Small intestine (tissue), 7 donors: ENCODE measurements at regions not wholly inside any gene's neighbourhood (a gene's known extent, or its start where the extent isn't known, plus 50 kb on each side); places are given as distances from the start of the nearest gene placed in this dataset.

Experiments
- DNase-seq, 2 donors: peaks; one replicate each; pipeline versions ENCODE4 v3.0.0 to v3.0.0-alpha.2; 2013
- FAIRE-seq: peaks from 2 replicates; lab custom pipeline; 2012; peaks lifted over from hg19 to GRCh38; lab: Jason Lieb, UNC
- H3K27ac ChIP-seq, 3 donors: one replicate each; pipeline ENCODE4 v1.5.1; 2013; ENCODE audit warnings: low read length in 2 of 3, mild to moderate bottlenecking in 2 of 3, control low read depth in 1 of 3, inconsistent platforms in 1 of 3, low read depth in 1 of 3, moderate library complexity in 1 of 3
- H3K27me3 ChIP-seq, 3 donors: one replicate each; pipeline ENCODE4 v1.6.1; 2013; ENCODE audit warnings: low read length in 3 of 3, inconsistent platforms in 1 of 3; ENCODE audit not compliant: control insufficient read depth in 3 of 3, insufficient read depth in 3 of 3
- H3K36me3 ChIP-seq, 3 donors: one replicate each; pipeline ENCODE4 v1.6.1; 2013; ENCODE audit warnings: low read length in 3 of 3, inconsistent platforms in 1 of 3, low read depth in 1 of 3, mild to moderate bottlenecking in 1 of 3, moderate library complexity in 1 of 3; ENCODE audit not compliant: control insufficient read depth in 3 of 3, insufficient read depth in 2 of 3
- H3K4me1 ChIP-seq, 3 donors: one replicate each; pipeline ENCODE4 v1.6.1; 2013; ENCODE audit warnings: low read length in 2 of 3, inconsistent platforms in 1 of 3, low read depth in 1 of 3, mild to moderate bottlenecking in 1 of 3, moderate library complexity in 1 of 3; ENCODE audit not compliant: control insufficient read depth in 3 of 3, insufficient read depth in 2 of 3
- H3K4me3 ChIP-seq, 3 donors: one replicate each; pipeline ENCODE4 v1.5.1; 2013; ENCODE audit warnings: low read length in 3 of 3, control low read depth in 1 of 3, inconsistent platforms in 1 of 3, low read depth in 1 of 3, mild to moderate bottlenecking in 1 of 3, moderate library complexity in 1 of 3
- H3K9me3 ChIP-seq, 2 donors: one replicate each; pipeline ENCODE4 v1.6.1; 2013; ENCODE audit warnings: low read depth in 1 of 2, low read length in 1 of 2; ENCODE audit not compliant: control insufficient read depth in 2 of 2, insufficient read depth in 1 of 2
- WGBS, 3 donors: extraction: QIAGEN DNeasy Blood & Tissue Kit; methylation state at CpG; one replicate each; pipeline ENCODE4 v1.1.7; 2013; 5-methylcytosine and 5-hydroxymethylcytosine counted together
- donor health status: healthy with polysubstance abuse.
- donor health status: control.
- donor health status: control.
- donor health status: Bipolar disorder and iron deficiency.
- donor health status: healthy.

GRCh38 chr3:76199382-76199781 lies 414.0 kb upstream of the ZNF717 start:
- H3K27me3 ChIP-seq: no peaks in the 10 kb centered on the region
- H3K4me1 ChIP-seq: no peaks in the 10 kb centered on the region
- no peaks in the 10 kb centered on the region for H3K36me3 ChIP-seq
- no peak overlapping the region for H3K4me3 ChIP-seq
- DNase-seq (no peak), FAIRE-seq (no peak)
- no peak overlapping the region for H3K27ac ChIP-seq
- H3K9me3 ChIP-seq: no peaks in the 10 kb centered on the region
- 61 to 82% (median 70%) methylated on average over 5 of the region's 5 CpGs for WGBS, 3 donors

GRCh38 chr3:76203578-76203977 lies 418.2 kb upstream of the ZNF717 start:
- H3K27ac ChIP-seq: no peak overlapping the region
- no peak for FAIRE-seq
- no peak overlapping the region for H3K4me3 ChIP-seq
- no peaks in the 10 kb centered on the region for H3K36me3 ChIP-seq
- no peak for DNase-seq
- H3K9me3 ChIP-seq: no peaks in the 10 kb centered on the region
- H3K27me3 ChIP-seq: no peaks in the 10 kb centered on the region
- WGBS, 3 donors: 81 to 85% (median 84%) methylated on average over 12 of the region's 12 CpGs
- peaks cover 0 to 6% (median 0%) of the 10 kb centered on the region in 3 donors for H3K4me1 ChIP-seq

- DNase-seq: peak; percentile 47 to 89
- FAIRE-seq: no peak
- Histone ChIP-seq H3K9me3 (no peaks in the 10 kb centered on the region), H3K27me3 (no peaks in the 10 kb centered on the region), H3K36me3 (no peaks in the 10 kb centered on the region), H3K4me1 (peaks cover 0 to 6% (median 0%) of the 10 kb centered on the region in 3 donors), H3K27ac (peak overlapping the region in 1 of 3 donors; percentile 48), H3K4me3 (no peak overlapping the region)
- 11 to 48% (median 20%) methylated on average over 3 of the region's 3 CpGs for WGBS, 3 donors
These were observed 421.0 kb upstream of the ZNF717 start for GRCh38 chr3:76206346-76206745.

GRCh38 chr3:76212679-76213078 lies 427.3 kb upstream of the ZNF717 start:
- no peak overlapping the region for H3K4me3 ChIP-seq
- no peak for DNase-seq
- no peaks in the 10 kb centered on the region for H3K4me1 ChIP-seq
- FAIRE-seq: no peak
- peaks cover 0 to 7% of the 10 kb centered on the region in 2 donors for H3K9me3 ChIP-seq
- H3K27me3 ChIP-seq: no peaks in the 10 kb centered on the region
- no peaks in the 10 kb centered on the region for H3K36me3 ChIP-seq
- H3K27ac ChIP-seq: no peak overlapping the region
- WGBS, 3 donors: 87 to 96% (median 93%) methylated on average over 2 of the region's 2 CpGs

GRCh38 chr3:76222201-76222600 lies 436.9 kb upstream of the ZNF717 start:
- Histone ChIP-seq H3K4me1 (no peaks in the 10 kb centered on the region), H3K27me3 (no peaks in the 10 kb centered on the region), H3K36me3 (no peaks in the 10 kb centered on the region), H3K9me3 (no peaks in the 10 kb centered on the region), H3K4me3 (no peak overlapping the region), H3K27ac (no peak overlapping the region)
- WGBS, 3 donors: 16 to 43% (median 16%) methylated on average over 2 of the region's 2 CpGs
- peak; percentile 23 to 78 for DNase-seq
- FAIRE-seq: no peak

GRCh38 chr3:76231258-76231657 lies 445.9 kb upstream of the ZNF717 start:
- DNase-seq (no peak), FAIRE-seq (no peak)
- Histone ChIP-seq H3K27ac (no peak overlapping the region), H3K27me3 (no peaks in the 10 kb centered on the region), H3K36me3 (no peaks in the 10 kb centered on the region), H3K4me3 (no peak overlapping the region), H3K4me1 (no peaks in the 10 kb centered on the region), H3K9me3 (no peaks in the 10 kb centered on the region)
- 80 to 87% (median 82%) methylated on average over 4 of the region's 4 CpGs for WGBS, 3 donors

- Histone ChIP-seq H3K4me3 (no peak overlapping the region), H3K27ac (no peak overlapping the region), H3K4me1 (no peaks in the 10 kb centered on the region), H3K36me3 (no peaks in the 10 kb centered on the region), H3K9me3 (peaks cover 0 to 2% of the 10 kb centered on the region in 2 donors), H3K27me3 (no peaks in the 10 kb centered on the region)
- FAIRE-seq (no peak), DNase-seq (no peak)
- 81 to 85% (median 84%) methylated on average over 17 of the region's 17 CpGs for WGBS, 3 donors
These were observed 457.8 kb upstream of the ZNF717 start for GRCh38 chr3:76242886-76243753.

DNA sequence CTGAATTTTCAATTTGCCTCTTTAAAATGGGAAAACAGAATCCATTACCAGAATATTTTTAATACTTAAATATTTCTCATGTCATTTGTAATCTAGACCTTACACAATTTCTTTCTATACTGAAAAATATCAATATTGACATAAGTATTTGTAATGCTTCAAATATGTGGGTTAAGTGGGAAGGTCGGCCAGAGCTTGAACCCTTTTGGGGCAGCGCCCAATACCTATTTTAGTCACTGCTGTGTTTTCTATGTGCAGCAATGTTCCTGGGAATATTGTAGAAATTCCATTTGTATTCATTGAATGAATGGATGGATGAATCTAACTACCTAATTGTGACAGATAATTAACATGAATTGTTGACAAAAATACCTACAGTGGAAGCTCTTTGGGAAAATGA lies 459.7 kb upstream of the ZNF717 start:
- no peak for DNase-seq
- Histone ChIP-seq H3K36me3 (no peaks in the 10 kb centered on the region), H3K27ac (no peak overlapping the region), H3K4me1 (no peaks in the 10 kb centered on the region), H3K4me3 (no peak overlapping the region), H3K27me3 (no peaks in the 10 kb centered on the region), H3K9me3 (peaks cover 0 to 2% of the 10 kb centered on the region in 2 donors)
- FAIRE-seq: no peak
- 84 to 87% (median 84%) methylated on average over 2 of the region's 2 CpGs for WGBS, 3 donors
